Occipital lobe (tissue), 1 donor: ENCODE measurements at regions not wholly inside any gene's neighbourhood (a gene's known extent, or its start where the extent isn't known, plus 50 kb on each side); places are given as distances from the start of the nearest gene placed in this dataset.

ENCODE experiments used
- DNase-seq: peaks from one replicate; lab custom pipeline; 2025; lab: John Stamatoyannopoulos, UW

GRCh38 chr11:95358511-95359340 is 127.7 kb upstream of the SESN3 start:
- no peak for DNase-seq

- DNase-seq: no peak
Observed at GRCh38 chr11:95354304-95354703, 123.3 kb upstream of the SESN3 start.

DNA sequence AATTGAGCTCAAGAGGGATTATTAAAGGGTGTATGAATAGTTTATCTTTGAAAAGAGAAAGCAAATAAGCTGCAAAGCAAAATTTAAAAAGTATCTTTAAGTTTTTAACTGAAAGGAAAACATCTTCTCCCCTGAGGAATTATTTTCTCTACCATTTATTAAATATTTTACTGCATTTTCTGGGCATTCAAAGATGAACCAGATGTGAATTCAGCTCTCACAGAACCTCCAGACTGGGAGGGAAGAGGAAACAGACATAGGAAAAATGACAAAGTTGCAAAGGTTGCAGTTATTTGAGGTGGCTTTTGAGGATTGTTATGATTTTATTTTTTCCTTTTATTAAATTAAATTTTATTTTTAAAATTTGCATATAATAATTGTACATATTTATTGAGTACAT is 122.7 kb upstream of the SESN3 start:
- no peak for DNase-seq

DNA sequence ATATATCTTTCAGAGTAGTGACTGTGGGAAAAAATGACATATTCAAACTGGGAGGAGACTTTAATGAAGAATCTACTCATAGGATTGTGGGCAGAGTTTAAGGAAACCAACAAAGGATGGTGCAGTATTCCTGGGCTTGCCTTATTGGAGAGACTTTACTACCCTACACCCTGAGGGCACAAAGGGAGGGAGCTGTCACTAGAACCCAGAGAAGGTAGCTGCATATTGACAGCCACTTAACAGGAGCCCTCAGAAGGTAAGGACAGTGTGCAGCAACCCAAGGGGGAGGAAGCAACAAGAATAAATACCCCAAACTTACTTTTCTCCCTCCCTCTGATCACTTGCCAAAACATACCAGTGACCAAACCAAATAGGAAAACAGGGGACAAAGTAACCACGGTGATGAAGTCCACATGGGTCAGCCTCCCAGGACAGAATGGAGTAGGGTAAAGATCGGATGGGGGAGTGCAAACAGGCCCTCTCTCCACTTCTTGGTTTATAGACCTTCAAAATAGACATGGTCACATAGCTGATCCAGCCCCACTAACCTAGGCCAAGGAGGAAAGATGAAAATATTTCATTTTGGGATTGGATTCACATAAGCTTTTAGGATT is 121.8 kb upstream of the SESN3 start:
- no peak for DNase-seq

- DNase-seq: no peak
Observed at GRCh38 chr11:95349345-95349942, 118.4 kb upstream of the SESN3 start.

DNA sequence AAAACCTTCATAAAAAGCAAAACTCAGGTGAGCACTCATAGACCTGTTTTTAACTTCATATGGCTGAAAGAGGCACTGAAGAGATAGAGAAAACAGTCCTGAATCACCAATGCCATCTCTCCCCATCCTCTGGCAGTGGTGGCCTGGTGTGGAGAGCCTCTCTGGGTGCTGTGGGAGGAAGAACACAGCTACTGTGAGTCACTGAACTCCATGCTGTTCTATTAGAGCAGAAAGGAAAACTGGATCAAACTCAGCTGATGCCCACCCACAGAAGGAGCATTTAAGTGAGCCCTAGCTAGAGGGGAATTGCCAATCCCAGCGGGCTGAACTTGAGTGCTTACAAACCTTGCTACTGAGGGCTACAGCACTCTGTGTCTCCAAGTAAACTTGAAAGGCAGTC is 115.3 kb upstream of the SESN3 start:
- DNase-seq: no peak

DNA sequence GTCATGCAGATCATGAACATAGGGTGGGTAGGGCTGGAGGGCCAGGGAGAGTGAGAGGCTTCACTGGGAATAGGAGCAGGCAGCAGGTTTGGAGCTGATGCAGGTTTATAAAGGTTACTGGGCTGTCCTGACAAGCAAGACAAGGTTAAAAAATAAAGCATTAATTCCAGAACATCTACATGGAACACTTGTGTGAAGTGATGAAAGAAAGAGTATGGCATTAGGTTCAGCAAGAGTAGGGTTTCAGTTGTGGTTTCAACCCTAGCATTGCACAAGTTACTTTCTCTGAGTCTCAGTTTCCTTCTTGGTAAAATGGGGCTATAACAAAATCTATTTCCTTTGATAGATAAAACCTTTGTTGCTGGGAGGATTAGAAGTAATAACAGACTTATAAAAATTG is 114.6 kb upstream of the SESN3 start:
- DNase-seq: no peak

DNA sequence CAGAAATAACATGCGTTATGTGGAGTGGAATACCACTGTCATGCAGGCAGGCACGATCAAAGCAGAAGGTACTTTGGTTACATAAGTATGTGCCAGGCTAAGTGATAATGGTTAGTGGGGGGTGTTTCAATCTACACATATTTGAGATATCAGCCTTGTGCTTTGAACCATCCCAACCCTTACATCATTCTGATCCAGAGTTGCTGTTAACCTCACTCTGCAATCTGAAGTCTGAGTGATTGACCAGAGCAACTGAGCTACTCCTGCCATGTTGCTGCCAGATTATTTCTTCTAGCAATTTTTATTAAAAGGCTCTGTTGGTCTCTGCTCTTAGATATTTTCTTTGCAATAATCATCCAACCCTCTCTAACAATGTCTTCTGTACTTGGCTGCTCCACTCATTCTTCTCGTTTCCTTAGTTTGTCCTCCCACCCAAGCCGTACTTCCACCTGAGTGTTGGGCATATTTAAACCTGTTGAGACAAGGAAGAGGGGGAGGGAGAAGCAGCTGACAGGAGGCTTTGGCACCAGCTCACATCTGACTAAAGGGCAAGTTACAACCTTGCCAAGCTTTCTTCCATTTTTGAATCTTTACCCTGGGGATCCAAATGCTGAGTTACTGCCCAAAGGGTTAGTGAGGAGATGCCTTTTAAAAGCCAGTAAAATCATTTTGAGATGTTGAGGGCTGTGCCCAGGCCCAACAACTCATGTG is 114.1 kb upstream of the SESN3 start:
- DNase-seq: no peak

GRCh38 chr11:95341221-95341620 is 110.2 kb upstream of the SESN3 start:
- no peak for DNase-seq

GRCh38 chr11:95339086-95339901 is 108.3 kb upstream of the SESN3 start:
- no peak for DNase-seq

DNA sequence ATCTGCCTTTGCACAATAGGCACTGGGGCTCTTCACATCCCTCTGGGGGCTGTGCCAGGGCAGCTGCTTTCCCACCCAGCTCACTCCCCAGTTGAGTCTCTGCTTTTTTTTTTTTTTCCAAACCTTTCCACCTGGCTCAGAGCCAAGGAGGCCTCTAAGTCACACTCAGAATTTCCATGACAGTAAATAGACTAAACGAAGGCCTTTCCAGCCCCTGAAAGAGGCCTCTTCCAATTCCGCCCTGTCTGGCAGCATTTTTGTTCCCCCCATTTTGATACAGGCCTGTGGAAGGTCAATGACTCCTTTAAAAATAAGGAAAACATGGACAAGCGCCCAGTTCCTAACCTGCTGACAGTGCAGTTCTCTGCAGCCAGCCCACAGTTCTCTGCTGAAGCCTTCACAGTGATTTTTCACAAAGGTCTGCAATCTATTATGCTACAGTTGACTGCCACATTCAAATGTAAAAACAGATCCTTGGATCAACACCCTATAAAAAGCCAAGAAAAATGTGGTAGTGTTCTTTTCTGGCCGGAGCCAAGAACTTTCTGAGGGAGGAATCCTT is 107.5 kb upstream of the SESN3 start:
- DNase-seq: no peak

- DNase-seq: no peak
Observed at GRCh38 chr11:95337972-95338429, 107.0 kb upstream of the SESN3 start.

DNA sequence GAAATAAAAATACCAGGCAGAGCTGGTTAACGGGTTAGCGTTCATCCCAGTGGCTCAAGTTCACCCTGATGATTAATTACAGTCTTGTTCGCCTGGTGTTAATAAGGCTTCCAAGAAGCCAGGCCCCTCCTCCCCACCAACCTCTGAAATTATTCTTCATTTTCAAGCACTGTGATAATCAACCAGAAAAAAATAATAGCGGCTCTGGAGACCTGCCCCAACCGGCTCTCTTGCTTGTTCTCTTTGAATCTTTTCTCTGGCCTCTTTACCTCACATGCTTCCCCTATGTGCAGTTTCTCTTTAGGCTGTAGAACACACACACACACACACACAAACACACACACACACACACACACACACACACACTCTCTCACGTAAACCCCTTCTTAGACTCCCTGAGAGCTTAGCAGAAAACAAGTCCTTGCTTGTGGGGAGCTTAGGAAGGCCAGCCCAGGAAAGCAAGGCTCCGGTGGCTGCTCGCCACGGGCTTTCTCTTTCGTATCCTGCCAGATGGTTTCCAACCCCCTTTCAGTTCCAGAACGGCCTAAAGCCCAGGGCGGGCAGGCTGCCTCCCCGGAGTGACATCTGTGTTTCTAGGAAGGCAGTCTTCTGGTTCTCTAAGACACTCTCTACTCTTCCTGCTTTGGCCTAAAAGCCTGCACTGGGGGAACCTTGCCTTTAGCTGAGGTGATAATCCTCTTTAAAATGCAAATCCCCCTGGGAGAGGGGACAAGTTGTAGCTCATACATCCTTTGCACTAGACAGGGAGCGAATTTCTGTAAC is 106.4 kb upstream of the SESN3 start:
- peak; percentile 4 for DNase-seq

DNA sequence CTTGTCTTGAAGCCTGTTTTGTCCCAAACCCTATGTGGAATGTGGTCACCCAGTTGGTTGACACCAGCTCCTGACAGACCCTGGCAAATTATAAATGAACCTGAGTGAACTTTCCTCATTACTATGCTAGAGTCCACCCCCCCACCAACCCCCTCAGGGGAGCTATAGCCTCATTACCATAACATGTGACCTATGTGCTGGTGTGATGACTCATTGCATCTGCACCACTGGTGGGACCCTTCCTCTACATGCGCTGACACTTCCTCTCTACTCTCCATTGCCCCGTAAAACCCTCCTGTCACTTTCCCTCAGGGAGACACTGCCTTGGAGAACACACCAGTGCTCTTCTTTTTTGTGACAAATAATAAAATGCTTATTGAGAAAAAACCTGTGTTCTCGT is 105.0 kb upstream of the SESN3 start:
- DNase-seq: no peak

DNA sequence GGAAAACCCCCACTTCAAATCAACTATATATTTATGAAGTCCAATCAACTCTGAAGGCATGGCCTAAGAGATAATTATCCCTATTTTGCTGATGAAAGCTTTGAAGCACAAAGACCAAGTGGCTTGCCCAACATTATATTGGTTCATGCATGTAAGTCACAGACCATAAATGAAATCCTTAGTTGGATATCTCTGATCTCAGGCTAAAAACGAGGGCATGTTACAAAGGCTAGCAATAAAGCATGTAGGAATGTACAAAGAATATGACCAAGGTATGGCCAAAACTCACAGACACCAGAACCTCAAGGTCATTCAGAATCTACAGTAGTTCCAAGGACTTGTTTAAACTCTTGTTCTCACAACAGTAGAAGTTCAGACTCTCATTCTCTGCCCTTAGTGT is 100.2 kb upstream of the SESN3 start:
- no peak for DNase-seq

DNA sequence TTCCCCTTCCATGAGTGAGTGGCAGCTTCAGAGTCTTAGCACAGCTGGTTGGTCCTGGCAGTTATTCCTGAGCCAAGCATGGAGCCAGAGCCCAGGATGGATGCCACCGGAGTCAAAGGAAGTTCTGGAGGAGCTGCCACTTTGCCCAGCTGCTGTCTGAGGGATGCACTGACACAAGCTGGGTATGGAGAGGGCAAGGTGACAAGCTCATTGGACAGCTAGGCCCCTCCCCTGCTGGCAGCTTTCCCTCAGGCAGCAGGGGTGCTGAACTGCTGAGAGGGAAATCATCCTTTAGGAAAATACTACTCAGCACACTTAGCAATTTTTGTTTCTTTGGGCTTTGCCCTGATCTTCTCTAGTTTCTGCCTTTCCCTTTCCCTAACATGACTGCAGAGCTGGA is 99.3 kb upstream of the SESN3 start:
- DNase-seq: no peak

GRCh38 chr11:95327273-95327948 is 96.4 kb upstream of the SESN3 start:
- DNase-seq: no peak

GRCh38 chr11:95325777-95326258 is 94.8 kb upstream of the SESN3 start:
- no peak for DNase-seq

GRCh38 chr11:95324826-95325225 is 93.8 kb upstream of the SESN3 start:
- no peak for DNase-seq
